Trophoblast cell (in vitro differentiated cells and primary cell): ENCODE measurements at regions not wholly inside any gene's neighbourhood (a gene's known extent, or its start where the extent isn't known, plus 50 kb on each side); places are given as distances from the start of the nearest gene placed in this dataset.

Source experiments
- DNase-seq, 2 donors: peaks; one replicate each; pipeline ENCODE4 v3.0.0-alpha.2; 2016
- H2AFZ ChIP-seq: 2 replicates; pipeline ENCODE4 v1.6.1; 2013; ENCODE audit warnings: low read length, moderate library complexity, mild to moderate bottlenecking; ENCODE audit not compliant: insufficient read depth, poor library complexity
- H2AK5ac ChIP-seq: 2 replicates; pipeline ENCODE4 v1.6.1; 2013; ENCODE audit warnings: mild to moderate bottlenecking, low read length
- H2BK120ac ChIP-seq: 2 replicates; pipeline ENCODE4 v1.6.1; 2013; ENCODE audit warnings: low read length, mild to moderate bottlenecking, moderate library complexity; ENCODE audit not compliant: insufficient read depth, poor library complexity
- H2BK12ac ChIP-seq: 2 replicates; pipeline ENCODE4 v1.6.1; 2013; ENCODE audit warnings: mild to moderate bottlenecking, low read length, moderate library complexity
- H2BK5ac ChIP-seq: 2 replicates; pipeline ENCODE4 v1.6.1; 2013; ENCODE audit warnings: low read length, low read depth, moderate library complexity, mild to moderate bottlenecking; ENCODE audit not compliant: poor library complexity
- H3K14ac ChIP-seq: 2 replicates; pipeline ENCODE4 v1.6.1; 2013; ENCODE audit warnings: mild to moderate bottlenecking, low read length
- H3K18ac ChIP-seq: 2 replicates; pipeline ENCODE4 v1.6.1; 2013; ENCODE audit warnings: mild to moderate bottlenecking, low read length
- H3K23ac ChIP-seq: 2 replicates; pipeline ENCODE4 v1.6.1; 2013; ENCODE audit warnings: low read length
- H3K27ac ChIP-seq: 2 replicates; pipeline ENCODE4 v1.5.1; 2013; ENCODE audit warnings: low read depth, mild to moderate bottlenecking, inconsistent platforms, low read length, moderate library complexity
- H3K27me3 ChIP-seq: 2 replicates; pipeline ENCODE4 v1.6.1; 2013; ENCODE audit warnings: inconsistent platforms, mild to moderate bottlenecking, low read length, moderate library complexity; ENCODE audit not compliant: insufficient read depth
- H3K36me3 ChIP-seq, 2 experiments: 1 replicate in 1 of 2; 2 replicates in 1 of 2; pipeline ENCODE4 v1.6.1; 2013; ENCODE audit warnings: low read length in 2 of 2, mild to moderate bottlenecking in 2 of 2, moderate library complexity in 1 of 2; ENCODE audit not compliant: insufficient read depth in 2 of 2, control insufficient read depth in 1 of 2
- H3K4ac ChIP-seq: 2 replicates; pipeline ENCODE4 v1.6.1; 2013; ENCODE audit warnings: low read depth, mild to moderate bottlenecking, low read length, moderate library complexity
- H3K4me1 ChIP-seq, 2 experiments: 1 replicate in 1 of 2; 2 replicates in 1 of 2; pipeline ENCODE4 v1.6.1; 2013; ENCODE audit warnings: low read length in 2 of 2, mild to moderate bottlenecking in 2 of 2, moderate library complexity in 1 of 2; ENCODE audit not compliant: insufficient read depth in 2 of 2, control insufficient read depth in 1 of 2
- H3K4me2 ChIP-seq: 2 replicates; pipeline ENCODE4 v1.6.1; 2013; ENCODE audit warnings: inconsistent platforms, mild to moderate bottlenecking, low read length, moderate library complexity
- H3K4me3 ChIP-seq: 2 replicates; pipeline ENCODE4 v1.5.1; 2013; ENCODE audit warnings: mild to moderate bottlenecking, low read depth, low read length, inconsistent platforms
- H3K79me1 ChIP-seq: one replicate; pipeline ENCODE4 v1.6.1; 2013; ENCODE audit warnings: low read length
- H3K79me2 ChIP-seq: 2 replicates; pipeline ENCODE4 v1.6.1; 2013; ENCODE audit warnings: low read length, mild to moderate bottlenecking; ENCODE audit not compliant: control insufficient read depth, insufficient read depth, poor library complexity
- H3K9ac ChIP-seq: 2 replicates; pipeline ENCODE4 v1.6.1; 2013; ENCODE audit warnings: mild to moderate bottlenecking, low read length
- H3K9me3 ChIP-seq: 2 replicates; pipeline ENCODE4 v1.6.1; 2013; ENCODE audit warnings: low read depth, mild to moderate bottlenecking, control low read depth, inconsistent platforms, low read length; ENCODE audit not compliant: insufficient read depth
- H4K12ac ChIP-seq: 2 replicates; pipeline ENCODE4 v1.6.1; 2013; ENCODE audit warnings: low read depth, mild to moderate bottlenecking, low read length, moderate library complexity
- H4K8ac ChIP-seq: 2 replicates; pipeline ENCODE4 v1.6.1; 2013; ENCODE audit warnings: low read depth, mild to moderate bottlenecking, low read length, moderate library complexity
- H4K91ac ChIP-seq: one replicate; pipeline ENCODE4 v1.6.1; 2013; ENCODE audit warnings: low read depth, mild to moderate bottlenecking, low read length, moderate library complexity
- WGBS: extraction: QIAGEN DNeasy Blood & Tissue Kit; methylation state at CpG from one replicate; pipeline ENCODE4 v1.1.7; 2013; ENCODE audit warnings: missing lambda C conversion rate; ENCODE audit not compliant: insufficient read length, insufficient coverage; ENCODE audit errors: extremely low coverage; 5-methylcytosine and 5-hydroxymethylcytosine counted together

- Histone ChIP-seq H4K12ac (no peak overlapping the region), H3K4me2 (no peak overlapping the region), H3K9me3 (no peaks in the 10 kb centered on the region), H2AK5ac (no peak overlapping the region), H3K27ac (no peak overlapping the region), H4K8ac (no peak overlapping the region), H2BK5ac (no peak overlapping the region), H3K79me2 (no peaks in the 10 kb centered on the region), H3K4me3 (no peak overlapping the region), H3K9ac (no peak overlapping the region), H3K79me1 (no peaks in the 10 kb centered on the region), H2BK12ac (no peak overlapping the region), H3K27me3 (no peaks in the 10 kb centered on the region), H3K18ac (no peak overlapping the region), H3K23ac (no peak overlapping the region), H2AFZ (no peak overlapping the region), H3K36me3 (no peaks in the 10 kb centered on the region), H3K4ac (no peak overlapping the region), H3K4me1 (peaks cover 0 to 3% of the 10 kb centered on the region in 2 experiments), H4K91ac (no peak overlapping the region), H2BK120ac (no peak overlapping the region), H3K14ac (no peak overlapping the region)
- WGBS: no CpG with 5 or more reads among the region's 14 CpGs
- no peak for DNase-seq
Measured at GRCh38 chr11:134521001-134521400, 109.0 kb upstream of the B3GAT1 start.

GRCh38 chr11:134519788-134520187, 107.7 kb upstream of the B3GAT1 start:
- Histone ChIP-seq H3K4ac (no peak overlapping the region), H3K9me3 (no peaks in the 10 kb centered on the region), H3K23ac (no peak overlapping the region), H3K27ac (no peak overlapping the region), H4K8ac (no peak overlapping the region), H3K79me1 (no peaks in the 10 kb centered on the region), H3K14ac (no peak overlapping the region), H3K18ac (no peak overlapping the region), H3K4me3 (no peak overlapping the region), H2AFZ (no peak overlapping the region), H4K12ac (no peak overlapping the region), H4K91ac (no peak overlapping the region), H3K36me3 (no peaks in the 10 kb centered on the region), H3K9ac (no peak overlapping the region), H3K4me1 (peaks cover 0 to 3% of the 10 kb centered on the region in 2 experiments), H2BK5ac (no peak overlapping the region), H2AK5ac (no peak overlapping the region), H3K79me2 (no peaks in the 10 kb centered on the region), H3K27me3 (no peaks in the 10 kb centered on the region), H3K4me2 (no peak overlapping the region), H2BK120ac (no peak overlapping the region), H2BK12ac (no peak overlapping the region)
- no peak for DNase-seq
- WGBS: no CpG with 5 or more reads among the region's 7 CpGs

GRCh38 chr11:134519390-134519750, 107.3 kb upstream of the B3GAT1 start:
- H3K36me3 ChIP-seq: no peaks in the 10 kb centered on the region
- no peak overlapping the region for H3K4me2 ChIP-seq
- H3K23ac ChIP-seq: no peak overlapping the region
- no peak for DNase-seq
- H3K79me2 ChIP-seq: no peaks in the 10 kb centered on the region
- no peak overlapping the region for H4K8ac ChIP-seq
- no peak overlapping the region for H2BK5ac ChIP-seq
- no peak overlapping the region for H2AFZ ChIP-seq
- no peaks in the 10 kb centered on the region for H3K27me3 ChIP-seq
- no peak overlapping the region for H3K18ac ChIP-seq
- H3K4me1 ChIP-seq: peaks cover 0 to 3% of the 10 kb centered on the region in 2 experiments
- WGBS: no CpG with 5 or more reads among the region's 6 CpGs
- no peak overlapping the region for H4K91ac ChIP-seq
- H3K4me3 ChIP-seq: no peak overlapping the region
- no peak overlapping the region for H3K27ac ChIP-seq
- H3K14ac ChIP-seq: no peak overlapping the region
- H3K9ac ChIP-seq: no peak overlapping the region
- no peak overlapping the region for H2BK12ac ChIP-seq
- H2AK5ac ChIP-seq: no peak overlapping the region
- no peak overlapping the region for H3K4ac ChIP-seq
- no peaks in the 10 kb centered on the region for H3K79me1 ChIP-seq
- no peaks in the 10 kb centered on the region for H3K9me3 ChIP-seq
- H2BK120ac ChIP-seq: no peak overlapping the region
- no peak overlapping the region for H4K12ac ChIP-seq

- Histone ChIP-seq H3K14ac (no peak overlapping the region), H2BK12ac (no peak overlapping the region), H2AK5ac (no peak overlapping the region), H2BK5ac (no peak overlapping the region), H3K79me2 (no peaks in the 10 kb centered on the region), H3K27me3 (no peaks in the 10 kb centered on the region), H3K9ac (no peak overlapping the region), H2BK120ac (no peak overlapping the region), H3K4me3 (no peak overlapping the region), H3K18ac (no peak overlapping the region), H3K4me2 (no peak overlapping the region), H4K12ac (no peak overlapping the region), H3K27ac (no peak overlapping the region), H3K4ac (no peak overlapping the region), H3K4me1 (peaks cover 0 to 3% of the 10 kb centered on the region in 2 experiments), H4K91ac (no peak overlapping the region), H3K79me1 (no peaks in the 10 kb centered on the region), H2AFZ (no peak overlapping the region), H3K9me3 (no peaks in the 10 kb centered on the region), H3K23ac (no peak overlapping the region), H3K36me3 (no peaks in the 10 kb centered on the region), H4K8ac (no peak overlapping the region)
- no CpG with 5 or more reads among the region's 20 CpGs for WGBS
- no peak for DNase-seq
Measured at GRCh38 chr11:134518616-134519389, 106.8 kb upstream of the B3GAT1 start.
